SK-N-SH (cell line): ENCODE measurements at regions not wholly inside any gene's neighbourhood (a gene's known extent, or its start where the extent isn't known, plus 50 kb on each side); places are given as distances from the start of the nearest gene placed in this dataset.

Experiments
- CHD2 ChIP-seq: fragments of 150-350 bp; IDR thresholded peaks from 2 replicates; pipeline ENCODE4 v1.6.1; 2018; ENCODE audit warnings: low read length; ENCODE audit not compliant: partially characterized antibody
- CTCF ChIP-seq: fragments of 200-600 bp; sonication (generic); IDR thresholded peaks from 2 replicates; pipeline ENCODE4 v1.6.1; 2017; ENCODE audit warnings: antibody characterized with exemption, mild to moderate bottlenecking, moderate library complexity
- JUND ChIP-seq: IDR thresholded peaks from 2 replicates; pipeline ENCODE4 v1.4.0; 2012
- RAD21 ChIP-seq: IDR thresholded peaks from 2 replicates; pipeline ENCODE4 v1.6.1; 2012; ENCODE audit warnings: mild to moderate bottlenecking, low read length
- SMC3 ChIP-seq: IDR thresholded peaks from 2 replicates; pipeline ENCODE4 v1.6.1; 2012; ENCODE audit warnings: low read depth, low read length, improper control_type of control experiment
- TCF12 ChIP-seq: IDR thresholded peaks from 2 replicates; pipeline ENCODE4 v1.4.0; 2012
- USF1 ChIP-seq: IDR thresholded peaks from 2 replicates; pipeline ENCODE4 v1.4.0; 2012; ENCODE audit warnings: low read depth, borderline replicate concordance
- YY1 ChIP-seq: IDR thresholded peaks from 2 replicates; pipeline ENCODE4 v1.4.0; 2012; ENCODE audit warnings: low read depth, mild to moderate bottlenecking

- TF ChIP-seq YY1: no peak
- TF ChIP-seq JUND: no peak
- no peak for TF ChIP-seq TCF12
- no peak for TF ChIP-seq CTCF
- TF ChIP-seq CHD2: no peak
- no peak for TF ChIP-seq USF1
- no peak for TF ChIP-seq RAD21
- TF ChIP-seq SMC3: no peak
Observed at GRCh38 chr5:2690293-2690692, 61.2 kb downstream of the IRX2 start.
